BJ (cell line): ENCODE measurements at regions not wholly inside any gene's neighbourhood (a gene's known extent, or its start where the extent isn't known, plus 50 kb on each side); places are given as distances from the start of the nearest gene placed in this dataset.

Experiments
- CTCF ChIA-PET: fragments of 350-600 bp; formaldehyde crosslinking; extraction: SDS; loops from one replicate; lab custom pipeline; 2021; ENCODE audit warnings: antibody characterized with exemption, inconsistent platforms; lab: Yijun Ruan, JAX
- POLR2A ChIA-PET: fragments of 300-600 bp; sonication (Branson Sonifier 250); formaldehyde crosslinking; extraction: SDS; loops from one replicate; lab custom pipeline; 2021; ENCODE audit warnings: antibody characterized with exemption; lab: Charles Lee
- DNase-seq: peaks from one replicate; pipeline ENCODE4 v3.0.0-alpha.2; 2011; ENCODE audit warnings: low read depth
- H3K27me3 ChIP-seq: 2 replicates; pipeline ENCODE4 v1.6.0; 2011; ENCODE audit warnings: low read length; ENCODE audit not compliant: control insufficient read depth, insufficient read depth
- H3K36me3 ChIP-seq: 2 replicates; pipeline ENCODE4 v1.5.1; 2011; ENCODE audit warnings: low read length; ENCODE audit not compliant: control insufficient read depth, insufficient read depth
- H3K4me3 ChIP-seq: 2 replicates; pipeline ENCODE4 v1.5.1; 2011; ENCODE audit warnings: low read depth, mild to moderate bottlenecking, control low read depth, low read length
- CTCF ChIP-seq: IDR thresholded peaks from 2 replicates; pipeline ENCODE4 v1.5.1; 2011; ENCODE audit warnings: low read depth, mild to moderate bottlenecking, control low read depth, inconsistent platforms, low read length, moderate library complexity; ENCODE audit not compliant: insufficient read depth

GRCh38 chr1:163970151-163970550, 588.8 kb upstream of the PBX1 start:
- POLR2A ChIA-PET = no interaction called here
- Histone ChIP-seq H3K27me3 (no peaks in the 10 kb centered on the region), H3K4me3 (no peak overlapping the region), H3K36me3 (no peaks in the 10 kb centered on the region)
- TF ChIP-seq CTCF = no peak
- CTCF ChIA-PET = no interaction called here
- no peak for DNase-seq

GRCh38 chr1:163970699-163971098, 588.3 kb upstream of the PBX1 start:
- Histone ChIP-seq H3K36me3 (no peaks in the 10 kb centered on the region), H3K27me3 (no peaks in the 10 kb centered on the region), H3K4me3 (no peak overlapping the region)
- CTCF ChIA-PET = no interaction called here
- DNase-seq = no peak
- POLR2A ChIA-PET = no interaction called here
- TF ChIP-seq CTCF = no peak

- ChIA-PET POLR2A (no interaction called here), CTCF (no interaction called here)
- Histone ChIP-seq H3K27me3 (no peaks in the 10 kb centered on the region), H3K36me3 (no peaks in the 10 kb centered on the region), H3K4me3 (no peak overlapping the region)
- no peak for DNase-seq
- no peak for TF ChIP-seq CTCF
These were observed 585.4 kb upstream of the PBX1 start for GRCh38 chr1:163973586-163973985.

- ChIA-PET CTCF (no interaction called here), POLR2A (no interaction called here)
- TF ChIP-seq CTCF = no peak
- Histone ChIP-seq H3K27me3 (no peaks in the 10 kb centered on the region), H3K36me3 (no peaks in the 10 kb centered on the region), H3K4me3 (no peak overlapping the region)
- no peak for DNase-seq
These were observed 584.9 kb upstream of the PBX1 start for GRCh38 chr1:163974120-163974519.

GRCh38 chr1:163980394-163980793, 578.6 kb upstream of the PBX1 start:
- POLR2A ChIA-PET = no interaction called here
- Histone ChIP-seq H3K4me3 (no peak overlapping the region), H3K36me3 (no peaks in the 10 kb centered on the region), H3K27me3 (no peaks in the 10 kb centered on the region)
- CTCF ChIA-PET = no interaction called here
- TF ChIP-seq CTCF = no peak
- no peak for DNase-seq
